GM03348 (cell line): ENCODE measurements at regions not wholly inside any gene's neighbourhood (a gene's known extent, or its start where the extent isn't known, plus 50 kb on each side); places are given as distances from the start of the nearest gene placed in this dataset.
"Not testable (repeated sequence)": the region's sequence is repeated elsewhere in the genome, so short reads cannot be mapped to it uniquely, and the experiment has no call there.

Experiments
- DNase-seq: peaks from one replicate; pipeline ENCODE4 v3.0.0; 2012; ENCODE audit warnings: low spot score

DNA sequence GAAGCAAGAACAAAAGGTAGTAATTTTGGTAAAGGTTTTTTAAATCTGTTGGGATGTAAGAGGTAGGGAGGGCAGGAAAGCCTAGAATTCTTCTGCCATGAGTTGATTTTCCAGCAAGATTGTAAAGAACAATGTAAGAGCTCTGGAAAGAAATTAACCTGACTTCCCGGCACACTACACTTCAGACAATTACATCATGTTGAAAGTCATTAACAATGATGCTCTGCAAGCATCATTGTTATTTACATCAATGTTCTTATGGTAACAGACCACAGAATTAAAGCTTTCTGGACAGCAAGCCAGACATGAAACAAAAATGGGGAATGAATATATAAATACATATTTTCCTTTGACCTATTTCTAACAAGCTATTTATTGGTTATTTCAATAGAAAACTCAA, 342.2 kb downstream of the CEP170 start:
- DNase-seq = not testable (repeated sequence)

DNA sequence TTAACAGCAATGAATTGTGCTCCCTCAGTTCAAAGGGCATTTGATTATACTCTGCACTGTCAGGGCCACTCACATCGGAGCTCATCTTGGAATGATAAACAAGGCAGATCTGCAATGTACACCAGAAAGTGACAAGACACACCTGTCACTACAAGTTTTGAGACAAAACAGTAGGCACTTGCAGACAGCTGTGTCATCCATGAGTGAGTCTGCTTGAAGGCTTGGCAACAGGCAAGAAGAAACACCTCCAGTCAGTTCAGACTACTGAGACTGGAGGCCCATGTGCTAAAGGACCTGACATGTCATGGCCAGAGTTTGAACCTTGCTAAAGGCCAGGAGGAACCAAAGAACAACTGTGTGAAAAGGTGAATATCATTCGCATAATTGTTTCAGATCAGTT, 354.5 kb downstream of the CEP170 start:
- not testable (repeated sequence) for DNase-seq

DNA sequence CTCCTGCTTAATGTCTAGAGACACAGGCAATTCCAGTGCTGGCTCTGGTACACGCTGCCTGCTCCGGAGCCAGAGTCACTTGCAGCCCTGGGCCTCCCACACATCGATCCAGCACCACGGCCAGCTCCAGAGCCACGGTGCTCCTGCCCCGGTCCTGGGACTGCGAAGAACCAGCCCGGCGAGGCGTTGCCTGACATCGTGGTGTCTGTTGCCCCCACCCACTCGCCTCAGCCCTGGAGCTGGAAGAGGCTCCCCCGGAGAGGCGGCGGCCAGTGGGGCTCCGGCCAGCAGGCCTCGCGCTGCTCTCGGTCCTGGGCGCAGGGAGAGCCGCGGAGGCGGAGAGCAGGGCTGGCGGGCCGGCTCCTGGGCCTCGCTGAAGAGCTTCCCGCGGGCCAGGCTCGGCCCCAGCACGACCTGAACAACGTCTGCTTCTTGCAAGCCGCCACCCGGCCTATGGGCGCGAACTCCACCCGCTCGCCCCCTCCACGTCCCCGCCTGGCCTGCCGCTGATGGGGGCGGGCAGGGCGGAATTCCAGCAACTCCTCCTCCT, 364.8 kb downstream of the CEP170 start:
- peak; percentile 18 for DNase-seq

DNA sequence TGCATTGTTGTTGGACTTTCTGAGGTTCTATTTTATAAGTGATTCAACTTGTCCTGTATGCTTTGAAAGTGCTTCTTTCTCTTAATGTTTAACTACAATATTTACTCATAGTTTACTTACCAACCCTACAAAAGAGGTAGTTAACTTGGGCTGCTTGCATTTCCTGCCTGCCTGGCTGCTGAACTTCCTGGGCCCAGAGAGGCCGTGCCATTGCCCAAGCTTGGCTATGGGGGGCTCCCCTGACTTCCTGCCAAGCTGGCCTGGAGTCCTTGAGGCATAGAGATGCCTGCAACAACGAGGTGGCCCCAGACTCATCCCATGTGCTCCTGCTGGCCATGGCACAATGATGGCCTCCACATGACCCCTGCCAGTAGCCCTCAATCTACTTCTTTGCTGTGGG, 361.6 kb upstream of the PLD5 start:
- no peak for DNase-seq

DNA sequence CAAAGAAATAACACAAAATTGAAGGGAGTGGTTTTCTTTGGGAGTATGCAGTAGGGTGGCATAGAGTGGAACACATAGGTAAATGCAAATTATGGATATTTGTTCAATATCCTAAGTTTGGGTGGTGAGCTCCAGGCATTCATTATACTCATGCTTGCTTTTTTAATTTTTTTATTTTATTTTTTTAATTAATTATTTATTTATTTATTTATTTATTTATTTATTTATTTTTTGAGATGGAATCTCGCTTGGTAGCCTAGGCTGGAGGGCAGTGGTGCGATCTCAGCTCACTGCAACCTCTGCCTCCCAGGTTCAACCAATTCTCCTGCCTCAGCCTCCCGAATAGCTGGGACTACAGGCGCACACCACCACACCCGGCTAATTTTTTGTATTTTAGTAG, 355.5 kb upstream of the PLD5 start:
- DNase-seq = not testable (repeated sequence)

DNA sequence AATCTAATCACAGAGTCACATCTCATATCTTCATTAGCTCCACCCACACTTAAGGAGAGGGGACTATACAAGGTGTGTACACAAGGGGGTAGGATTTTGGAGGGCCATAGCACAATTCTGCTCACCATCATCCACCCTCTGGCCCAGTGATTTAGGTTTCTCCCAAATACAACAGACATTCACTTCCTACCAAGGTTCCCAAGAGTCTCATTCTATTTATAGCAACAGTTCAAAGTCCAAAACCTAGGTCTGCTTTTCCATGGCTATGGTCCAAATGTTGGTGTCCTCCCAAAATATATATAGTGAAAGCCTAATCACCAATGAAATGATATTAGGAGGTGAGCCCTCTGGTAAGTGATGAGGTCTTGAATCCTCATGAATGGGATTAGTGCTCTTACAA, 353.2 kb upstream of the PLD5 start:
- DNase-seq = no peak

DNA sequence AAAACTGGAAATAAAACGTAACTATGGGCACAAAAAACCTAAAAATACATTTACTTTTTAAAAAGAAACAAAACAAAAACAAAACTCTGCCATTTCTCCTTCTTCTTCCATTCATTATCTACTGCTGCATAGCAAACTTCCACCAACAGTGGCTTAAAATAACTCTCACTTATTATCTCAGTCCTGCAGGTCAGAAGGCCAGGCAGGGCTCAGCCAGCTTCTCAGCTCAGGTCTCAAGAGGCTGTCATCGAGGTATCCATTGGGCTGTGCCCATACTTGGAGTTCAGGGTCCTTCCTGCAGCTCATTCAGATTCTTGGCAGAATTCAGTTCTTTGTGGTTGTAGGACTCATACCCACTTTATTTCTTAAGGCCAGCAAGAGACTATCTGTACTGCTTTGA, 352.7 kb upstream of the PLD5 start:
- DNase-seq = no peak

DNA sequence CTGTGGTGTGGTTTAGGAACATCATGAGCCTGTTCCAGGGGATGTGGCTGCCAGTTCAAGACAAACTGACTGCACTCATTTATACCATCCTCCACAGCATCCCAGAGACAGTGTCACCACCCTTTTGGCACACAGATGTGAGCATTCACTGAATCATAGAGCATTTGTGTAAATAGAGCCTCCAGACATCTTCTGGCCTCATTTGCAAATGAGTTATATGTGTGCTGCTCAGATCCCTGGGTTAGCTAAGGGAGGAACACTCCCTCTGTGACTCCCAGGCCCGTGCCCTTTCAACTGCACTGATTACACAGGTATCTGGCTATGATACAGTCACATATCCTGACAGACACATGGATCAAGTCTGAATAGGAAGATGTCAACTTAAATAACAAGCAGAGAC, 351.5 kb upstream of the PLD5 start:
- DNase-seq = no peak

DNA sequence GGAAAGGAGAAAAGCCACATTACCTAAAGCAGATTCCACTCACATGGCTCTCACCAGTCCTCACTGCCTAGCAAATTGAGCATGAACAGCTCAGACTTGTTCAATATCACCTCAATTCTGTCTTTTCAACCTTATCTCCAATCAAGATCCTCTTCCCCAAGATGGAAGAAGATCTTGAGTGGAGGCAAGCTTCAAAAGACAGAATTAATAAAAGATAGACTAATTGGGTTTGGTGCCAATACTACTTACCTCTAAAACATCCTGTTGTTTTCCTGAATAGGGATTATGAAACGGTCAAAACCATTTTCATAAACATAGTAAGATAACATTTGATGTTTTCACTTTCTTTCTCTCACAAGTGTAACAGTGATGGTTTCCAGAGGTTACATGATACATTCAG, 349.2 kb upstream of the PLD5 start:
- no peak for DNase-seq

DNA sequence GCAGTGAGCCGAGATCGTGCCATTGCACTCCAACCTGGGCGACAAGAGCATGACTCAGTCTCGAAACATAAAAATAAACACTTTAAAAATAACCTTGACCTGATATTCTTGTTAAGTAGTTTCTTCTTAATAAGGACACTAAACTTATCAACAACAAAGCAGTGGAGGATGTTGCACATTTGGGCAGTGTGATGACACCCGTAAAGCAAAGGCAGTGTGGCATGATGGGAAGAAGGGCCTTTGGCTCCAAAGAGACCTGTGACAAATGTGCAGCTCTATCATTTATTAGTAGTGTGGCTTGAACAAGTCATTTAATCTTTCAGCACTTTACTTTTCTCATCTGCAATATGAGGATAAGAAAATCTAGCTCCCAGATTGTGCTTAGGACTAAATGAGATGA, 348.0 kb upstream of the PLD5 start:
- DNase-seq = no peak

DNA sequence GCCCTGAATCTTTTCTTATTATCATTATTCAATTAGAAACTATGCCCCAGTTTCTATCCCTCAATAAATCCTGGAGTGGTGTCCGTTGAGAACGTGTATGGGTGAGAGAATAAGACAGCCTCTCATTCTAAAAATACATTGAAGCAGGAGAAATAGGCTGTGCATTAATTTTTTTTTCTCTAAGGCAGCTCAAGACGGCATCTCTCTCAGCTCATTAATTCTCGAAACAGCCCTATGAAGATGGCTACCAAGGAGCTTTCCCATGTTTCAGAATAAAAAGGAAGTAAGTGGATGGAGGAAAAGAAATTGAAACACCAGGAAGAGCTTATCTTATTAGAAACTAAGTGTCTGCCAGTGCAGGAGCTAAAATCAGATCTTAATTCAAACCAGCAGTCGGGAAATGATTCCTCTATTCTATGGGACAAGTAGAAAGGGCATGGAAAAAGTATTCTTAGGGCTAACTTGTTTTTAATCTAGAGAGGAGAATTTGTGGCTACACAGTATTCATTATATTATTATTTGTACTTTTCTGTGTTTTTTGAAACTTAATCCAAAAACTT, 347.1 kb upstream of the PLD5 start:
- no peak for DNase-seq

DNA sequence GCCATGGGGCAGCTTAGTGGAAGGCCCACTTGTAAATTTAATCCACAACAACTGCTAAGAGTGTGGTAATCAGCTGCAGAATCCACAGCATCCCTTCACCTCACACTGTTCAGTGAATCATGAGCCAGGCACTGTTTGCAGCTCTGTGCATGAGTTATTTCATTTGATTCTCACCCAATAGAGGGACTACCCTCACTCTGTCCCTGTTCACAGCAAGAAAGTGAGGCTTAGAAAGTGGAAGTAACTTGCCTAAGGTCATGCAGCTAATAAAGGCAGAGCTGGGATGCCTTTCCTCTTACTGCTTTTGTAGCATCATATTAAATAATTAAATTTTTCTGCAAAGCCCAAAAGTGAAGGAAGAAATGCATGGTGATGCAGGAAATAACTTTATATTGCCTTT, 346.5 kb upstream of the PLD5 start:
- no peak for DNase-seq

DNA sequence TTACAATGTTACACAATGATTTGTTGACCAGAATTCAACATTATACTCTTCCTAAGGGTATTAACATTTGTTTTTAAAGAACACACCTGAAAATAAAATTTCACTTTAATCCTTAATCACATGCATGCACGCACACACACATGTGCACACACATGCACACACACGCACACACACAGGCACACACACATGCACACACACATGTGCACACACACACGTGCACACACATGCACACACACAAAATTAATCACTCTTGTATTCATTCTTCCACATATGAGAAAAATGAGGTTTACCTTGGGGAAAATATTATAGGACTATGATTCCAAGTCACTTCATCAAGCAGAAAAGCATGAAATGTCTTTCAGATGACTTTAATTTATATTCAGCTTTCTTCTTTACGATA, 331.8 kb upstream of the PLD5 start:
- no peak for DNase-seq

DNA sequence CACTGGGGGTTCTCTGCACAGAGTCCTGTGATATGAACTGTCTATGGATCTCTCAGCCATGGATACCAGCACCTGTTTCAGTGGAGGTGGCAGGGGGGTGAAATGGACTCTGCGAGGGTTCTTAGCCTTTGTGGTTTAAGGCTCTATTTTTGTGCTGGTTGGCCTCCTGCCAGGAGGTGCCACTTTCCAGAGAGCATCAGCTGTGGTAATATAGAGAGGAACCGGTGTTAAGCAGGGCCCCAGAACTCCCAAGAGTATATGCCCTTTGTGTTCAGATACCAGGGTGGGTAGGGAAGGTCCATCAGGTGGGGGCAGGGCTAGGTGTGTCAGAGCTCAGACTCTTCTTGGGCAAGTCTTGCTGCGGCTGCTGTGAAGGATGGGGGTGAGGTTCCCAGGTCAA, 330.0 kb upstream of the PLD5 start:
- no peak for DNase-seq

DNA sequence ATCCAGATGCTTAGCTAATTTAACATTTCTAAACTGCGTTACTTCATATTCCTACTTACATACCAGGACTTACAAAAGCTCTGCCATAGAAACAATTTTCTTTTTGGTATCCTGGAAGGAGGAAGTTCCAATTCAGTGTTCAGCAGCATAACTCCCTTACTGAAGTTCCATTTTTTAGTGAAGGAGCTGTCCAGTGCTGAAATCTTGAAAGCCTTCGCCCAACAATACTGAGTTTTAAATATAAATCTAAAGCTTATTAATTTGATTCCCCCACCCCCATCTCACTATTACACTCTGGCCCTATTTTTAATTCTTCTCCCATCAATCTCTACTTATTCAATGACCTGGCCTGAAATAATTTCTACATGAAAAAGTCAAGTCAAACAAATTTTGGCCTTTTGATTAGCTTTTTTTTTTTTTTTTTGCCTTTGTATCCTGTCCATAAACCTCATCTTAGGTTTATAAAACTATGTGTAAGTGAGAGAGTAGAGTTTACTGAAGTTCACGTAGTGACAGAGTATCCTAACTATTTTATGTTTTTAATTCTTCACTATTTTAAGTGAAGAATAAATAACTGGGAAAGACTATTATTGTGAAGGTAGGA, 323.0 kb upstream of the PLD5 start:
- no peak for DNase-seq

DNA sequence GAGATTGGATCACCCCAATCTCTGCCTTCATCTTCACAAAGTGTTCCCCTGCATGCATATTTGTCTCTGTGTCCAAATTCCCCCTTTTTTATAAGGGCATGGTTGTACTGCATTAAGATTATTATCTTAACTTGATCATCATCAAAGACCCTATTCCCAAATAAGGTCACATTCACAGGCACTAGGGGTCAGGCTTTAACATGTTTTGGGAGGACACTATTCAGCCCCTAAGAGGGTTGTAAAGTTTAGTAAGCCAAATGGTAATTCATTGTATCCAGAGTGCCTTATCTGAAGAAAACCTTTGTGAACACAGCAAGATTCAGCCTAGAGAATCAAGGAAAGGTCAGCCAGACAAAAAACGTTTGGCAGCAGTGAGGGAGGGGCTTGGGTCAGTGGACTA, 317.6 kb upstream of the PLD5 start:
- DNase-seq = no peak

DNA sequence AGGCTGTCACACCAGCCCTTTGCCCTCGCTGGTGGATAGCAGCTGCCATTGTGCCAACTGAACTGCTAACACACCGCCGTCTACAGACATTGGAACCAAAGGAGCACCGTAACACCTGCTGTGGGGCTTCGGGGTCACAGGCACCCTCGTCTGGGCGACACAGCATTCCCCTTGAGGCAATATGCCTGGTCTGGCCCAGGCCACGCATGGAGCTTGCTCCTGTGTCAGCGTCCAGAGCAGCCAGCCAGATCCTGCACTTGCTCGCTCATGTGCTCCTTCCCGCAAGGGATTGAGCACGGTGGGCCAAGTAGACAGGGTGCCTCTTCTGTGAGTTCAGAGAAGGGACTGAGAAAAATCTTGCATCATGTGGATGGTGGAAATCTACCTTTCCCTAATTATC, 314.6 kb upstream of the PLD5 start:
- DNase-seq = no peak

DNA sequence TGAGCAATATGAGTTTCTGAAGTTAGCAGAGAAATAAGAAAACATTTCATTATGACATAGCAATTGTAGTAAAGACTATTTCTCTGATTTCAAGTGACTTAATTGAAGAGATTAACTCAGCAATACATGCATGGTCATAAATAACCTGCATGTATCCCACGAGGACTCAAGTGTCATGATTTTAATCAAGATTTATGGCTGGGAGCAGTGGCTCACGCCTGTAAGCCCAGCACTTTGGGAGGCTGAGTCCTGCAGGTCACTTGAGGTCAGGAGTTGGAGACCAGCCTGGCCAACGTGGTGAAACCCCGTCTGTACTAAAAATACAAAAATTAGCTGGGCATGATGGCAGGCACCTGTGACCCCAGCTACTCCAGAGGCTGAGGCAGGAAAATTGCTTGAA, 311.9 kb upstream of the PLD5 start:
- no peak for DNase-seq

DNA sequence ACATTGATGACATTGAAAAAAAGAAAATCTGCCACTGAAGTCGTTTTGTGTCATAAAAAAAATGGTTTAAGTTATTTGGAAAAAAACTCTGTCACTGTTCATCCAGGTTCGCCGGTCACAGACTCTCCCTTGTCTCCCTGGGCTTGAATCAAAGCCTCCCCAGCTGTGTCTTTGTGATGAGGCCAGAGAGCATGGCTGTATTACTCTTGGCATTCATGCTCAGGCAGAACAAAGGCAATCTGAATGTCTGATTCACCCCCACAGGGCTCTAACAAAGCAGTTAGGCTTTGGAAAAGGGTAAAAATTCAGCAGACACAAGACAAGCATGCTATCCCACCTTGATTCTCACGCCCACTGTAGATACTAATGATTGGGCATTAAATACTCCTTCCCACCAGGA, 304.3 kb upstream of the PLD5 start:
- DNase-seq = no peak

DNA sequence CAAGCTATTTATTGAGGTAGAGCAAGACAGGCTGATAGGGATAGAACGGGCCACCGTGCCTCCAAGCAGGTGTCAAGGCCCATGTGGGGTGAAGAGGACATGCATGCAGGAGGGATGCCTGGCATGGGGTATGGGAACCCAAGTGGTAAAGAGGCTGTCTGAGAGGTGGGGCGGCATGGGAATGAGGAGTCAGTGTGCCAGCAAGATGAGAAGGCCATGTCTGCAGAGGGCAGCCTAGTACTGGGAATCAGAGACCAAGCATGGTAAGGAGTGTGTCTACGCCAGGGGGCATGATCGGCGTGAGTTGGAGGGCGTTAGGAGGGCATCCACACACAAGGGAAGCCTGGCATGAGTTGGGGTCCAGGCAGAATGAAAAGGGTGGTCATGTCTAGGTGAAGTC, 303.7 kb upstream of the PLD5 start:
- DNase-seq = no peak

DNA sequence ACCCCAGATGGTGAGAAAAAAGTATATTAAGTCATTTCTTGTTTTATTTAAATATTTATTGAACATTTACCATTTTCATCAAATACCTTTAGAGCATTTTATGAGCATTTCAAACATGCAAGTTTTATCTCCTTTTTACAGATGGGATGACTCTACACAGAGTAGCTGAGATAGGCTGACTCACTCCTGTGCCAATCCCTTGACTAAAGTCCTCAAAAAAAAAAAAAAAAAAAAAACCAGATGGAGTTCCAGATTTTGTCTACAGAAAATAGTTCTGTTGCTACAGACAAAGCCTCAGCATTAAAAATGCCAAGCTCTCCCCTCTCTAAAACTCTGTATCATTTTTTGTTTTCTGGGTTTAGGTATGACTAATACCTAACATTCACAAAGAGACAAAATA, 303.0 kb upstream of the PLD5 start:
- peak; percentile 27 for DNase-seq

DNA sequence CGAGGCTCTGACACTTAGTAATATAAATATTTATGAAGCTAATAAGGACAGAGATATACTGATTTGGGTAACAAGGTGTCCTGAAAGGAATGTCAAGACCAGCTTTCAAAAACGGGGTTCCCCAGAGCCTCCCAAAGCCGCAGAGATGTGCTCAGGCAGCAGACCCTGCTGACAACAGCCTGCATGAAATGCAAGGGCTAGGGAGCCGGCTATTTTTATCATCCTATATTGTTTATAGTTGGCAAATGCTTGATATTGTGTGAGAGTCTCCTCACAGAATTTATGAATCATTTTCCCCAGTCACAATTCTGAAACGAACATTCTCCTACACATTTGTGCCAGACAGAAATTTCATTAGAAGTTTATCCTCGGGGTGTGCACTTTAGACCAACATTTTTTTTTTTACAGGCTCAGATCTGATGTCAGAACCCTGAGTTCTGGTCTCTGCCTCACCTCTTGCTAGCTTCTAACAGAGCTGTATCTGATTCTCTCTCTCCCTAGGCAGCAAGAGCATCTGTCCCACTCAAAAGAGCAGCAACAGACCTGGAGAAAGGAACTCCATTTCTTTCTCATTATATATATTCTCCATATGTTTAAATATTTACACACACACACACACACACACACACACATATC, 302.3 kb upstream of the PLD5 start:
- no peak for DNase-seq

DNA sequence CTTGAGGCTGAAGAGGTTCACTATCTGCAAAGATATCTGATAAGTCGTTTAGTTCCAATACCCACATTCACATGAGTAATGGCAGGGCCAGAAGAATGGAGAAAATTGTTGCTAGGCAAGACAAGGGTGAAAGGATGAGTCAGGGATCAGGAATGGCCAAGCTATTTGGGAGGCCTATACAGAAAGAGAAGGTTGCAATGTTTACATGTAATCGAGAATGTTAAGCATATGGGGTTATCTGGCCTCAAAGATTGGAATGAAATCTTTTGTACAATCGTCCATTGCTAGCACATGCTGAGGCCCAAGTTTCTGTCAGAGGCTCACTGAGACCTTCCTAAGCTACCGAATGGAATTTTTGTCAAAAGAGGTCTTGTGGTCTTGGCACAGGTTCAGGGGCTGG, 299.9 kb upstream of the PLD5 start:
- peak; percentile 16 for DNase-seq
